ENCODE measurements at regions not wholly inside any gene's neighbourhood (a gene's known extent, or its start where the extent isn't known, plus 50 kb on each side); places are given as distances from the start of the nearest gene placed in this dataset.

GRCh38 chr10:3225561-3225960 lies 53.0 kb upstream of the PITRM1 start:
- DNase-seq = no peak

GRCh38 chr10:3224241-3224640 lies 51.7 kb upstream of the PITRM1 start:
- no peak for DNase-seq

DNA sequence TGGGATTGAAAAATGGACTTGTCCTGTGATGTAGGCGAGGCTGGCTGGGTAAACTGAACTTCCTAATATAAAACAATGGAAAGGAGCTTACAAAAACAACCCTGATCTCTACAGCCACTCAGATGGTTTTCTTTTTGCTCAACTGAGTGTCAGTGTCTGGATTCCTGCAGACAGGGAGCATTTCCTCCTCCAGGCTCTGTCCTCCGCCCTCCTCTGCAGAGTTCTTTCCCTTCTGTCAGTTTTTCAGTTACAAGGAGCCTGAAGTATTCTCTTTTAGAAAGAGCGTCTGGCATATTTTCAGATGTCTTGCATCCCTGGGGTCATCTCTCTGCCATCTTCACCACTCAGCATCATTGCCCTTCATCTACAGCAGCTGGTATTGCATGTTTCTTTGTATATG lies 50.0 kb upstream of the PITRM1 start:
- no peak for DNase-seq

Measured in RPMI8226 (cell line).